ELF-1 (cell line): ENCODE measurements at regions not wholly inside any gene's neighbourhood (a gene's known extent, or its start where the extent isn't known, plus 50 kb on each side); places are given as distances from the start of the nearest gene placed in this dataset.
"Not testable (repeated sequence)": the region's sequence is repeated elsewhere in the genome, so short reads cannot be mapped to it uniquely, and the experiment has no call there.

Experiments
- DNase-seq: peaks from one replicate; pipeline ENCODE4 v3.0.0-alpha.2; 2016; ENCODE audit warnings: low read depth, low spot score

DNA sequence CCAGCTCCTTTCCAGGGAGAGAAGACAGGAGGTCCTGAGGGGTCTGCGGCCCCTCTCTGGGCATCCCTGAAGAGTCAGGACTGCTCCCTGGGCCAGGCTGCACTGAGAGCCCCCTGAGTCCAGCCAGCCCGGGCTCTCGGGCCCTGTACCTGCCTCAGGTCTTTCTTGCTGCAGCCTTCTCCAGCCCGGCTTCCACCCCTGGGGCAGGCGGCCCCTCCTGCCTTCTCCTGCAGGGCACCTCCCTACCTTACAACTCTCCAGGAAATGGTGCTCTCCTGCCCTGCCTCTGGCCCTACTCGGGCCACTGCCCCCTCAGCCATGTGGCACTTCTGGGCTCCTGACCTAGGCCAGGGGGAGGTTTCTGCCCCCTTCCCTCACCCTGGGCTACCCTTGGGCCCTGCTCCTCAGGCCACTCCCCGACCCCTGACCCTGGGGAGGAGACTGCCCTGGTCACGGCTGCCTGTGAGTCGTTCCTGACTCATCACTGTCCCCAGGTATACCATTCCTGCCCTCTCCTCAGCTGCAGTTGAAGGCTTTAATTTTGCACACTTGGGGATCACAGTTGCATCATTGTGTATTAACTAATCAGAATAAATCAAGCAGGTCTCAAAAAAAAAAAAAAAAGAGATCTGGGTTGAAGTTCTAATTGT, 251.1 kb downstream of the NXPE2 start:
- DNase-seq = no peak

DNA sequence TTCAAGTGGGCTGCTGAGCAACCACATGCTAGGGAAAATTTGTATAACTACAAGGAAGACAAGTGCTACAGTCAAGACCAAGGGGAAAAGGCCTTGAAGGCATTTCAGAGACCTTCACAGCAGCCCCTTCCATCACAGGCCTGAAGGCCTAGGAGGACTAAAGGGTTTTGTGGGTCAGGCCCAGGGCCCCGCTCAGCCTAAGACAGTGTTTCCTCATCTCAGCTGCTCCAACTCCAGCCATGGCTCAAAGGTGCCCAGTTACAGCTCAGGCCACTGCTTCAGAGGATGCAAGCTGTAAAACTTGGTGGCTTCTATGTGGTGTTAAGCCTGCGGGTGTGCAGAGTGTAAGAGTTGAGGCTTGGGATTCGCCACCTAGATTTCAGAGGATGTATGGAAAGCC, 260.5 kb downstream of the NXPE2 start:
- DNase-seq = no peak

GRCh38 chr11:114942207-114942606, 263.9 kb downstream of the NXPE2 start:
- no peak for DNase-seq

DNA sequence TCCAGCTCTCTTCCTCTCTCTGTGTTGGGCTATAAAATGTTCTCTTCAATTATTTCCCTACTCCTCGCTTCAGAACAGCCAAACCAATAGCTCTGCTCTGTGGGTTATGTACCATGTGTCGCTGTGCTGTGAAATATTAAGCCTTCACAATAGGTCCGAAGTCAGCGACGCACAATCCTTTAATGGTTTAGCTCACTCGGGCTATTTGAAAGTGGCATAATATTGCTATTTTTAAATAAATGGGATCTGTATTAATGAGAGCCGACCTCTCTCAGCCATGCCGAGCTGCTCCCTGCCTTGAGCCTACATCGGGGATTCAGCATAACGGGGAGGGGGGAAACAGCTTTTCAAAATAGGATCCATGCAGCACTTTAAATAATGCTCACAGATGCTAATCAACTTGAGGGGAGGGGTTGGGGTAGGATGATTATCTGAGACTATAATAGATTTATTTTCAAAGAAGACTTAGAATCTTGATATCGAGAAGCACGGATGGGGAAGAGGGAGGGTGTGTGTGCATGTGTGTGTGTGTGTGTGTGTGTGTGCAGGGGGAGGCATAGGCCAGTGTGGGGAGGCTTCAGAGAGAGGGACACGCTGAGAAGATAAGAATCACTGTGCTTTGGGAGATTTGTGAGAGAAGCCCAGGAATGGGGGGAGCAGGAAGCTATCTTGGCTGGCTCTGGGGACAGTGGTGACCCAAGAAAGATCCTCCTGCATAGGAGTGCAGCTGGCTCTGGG, 271.5 kb downstream of the NXPE2 start:
- no peak for DNase-seq

GRCh38 chr11:114953039-114953438, 274.7 kb downstream of the NXPE2 start:
- no peak for DNase-seq

DNA sequence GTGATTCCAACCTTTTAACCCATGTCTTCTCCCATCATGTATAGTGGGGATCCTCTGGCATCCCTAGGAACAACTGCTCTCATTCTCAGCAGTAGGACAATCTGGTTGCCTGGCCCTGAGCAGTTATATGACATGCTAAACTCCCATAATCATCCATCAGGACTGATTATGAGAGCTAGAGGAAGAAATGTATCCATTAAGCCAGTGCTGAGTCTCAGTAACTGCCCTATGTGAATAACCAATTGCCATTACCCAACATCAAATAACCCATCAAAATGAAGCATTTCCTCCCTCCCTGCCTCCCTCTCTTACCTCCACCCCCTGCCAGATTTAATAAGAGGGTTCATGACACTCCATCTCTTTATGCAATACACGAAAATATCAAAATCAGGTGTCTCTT, 277.6 kb downstream of the NXPE2 start:
- DNase-seq = no peak

GRCh38 chr11:114956566-114956965, 278.2 kb downstream of the NXPE2 start:
- DNase-seq = no peak

GRCh38 chr11:114959953-114960505, 281.7 kb downstream of the NXPE2 start:
- DNase-seq = no peak

DNA sequence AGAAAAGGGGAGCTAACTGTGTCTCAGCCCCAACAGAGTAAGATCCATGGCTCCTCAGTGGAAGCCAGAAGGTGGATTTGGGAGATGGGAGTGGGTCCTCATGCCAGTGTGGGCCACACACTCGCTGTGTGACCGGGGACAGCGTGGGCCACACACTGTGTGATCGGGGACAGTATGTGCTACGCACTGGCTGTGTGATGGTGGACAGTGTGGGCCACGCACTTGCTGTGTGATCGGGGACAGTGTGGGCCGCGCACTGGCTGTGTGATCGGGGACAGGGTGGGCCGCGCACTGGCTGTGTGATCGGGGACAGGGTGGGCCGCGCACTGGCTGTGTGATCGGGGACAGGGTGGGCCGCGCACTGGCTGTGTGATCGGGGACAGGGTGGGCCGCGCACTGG, 282.5 kb downstream of the NXPE2 start:
- not testable (repeated sequence) for DNase-seq

DNA sequence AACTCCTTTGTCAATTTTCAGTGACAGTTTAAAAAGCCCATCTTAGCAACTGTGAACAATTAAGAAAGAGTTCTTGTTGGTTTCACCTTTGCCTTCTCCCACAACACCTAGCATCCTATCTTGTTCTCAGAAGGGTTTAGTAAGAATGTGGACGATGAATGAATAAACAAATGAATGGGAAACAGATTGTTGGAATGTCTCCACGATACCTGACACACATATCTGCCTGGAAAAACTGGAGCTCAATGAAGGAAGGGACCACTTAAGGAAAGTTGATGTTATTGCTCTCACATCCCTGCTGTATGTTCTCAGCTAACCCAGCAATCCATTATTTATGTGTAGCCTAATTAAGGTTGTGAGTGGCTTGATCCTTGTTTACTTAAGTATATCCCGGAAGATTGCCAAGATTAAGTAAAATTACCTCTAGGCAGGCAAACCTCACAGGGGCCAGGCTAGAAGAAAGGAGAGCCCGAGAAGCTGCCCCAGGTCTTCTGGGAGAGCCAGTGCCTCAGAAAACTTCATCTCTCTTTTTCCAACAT, 286.4 kb downstream of the NXPE2 start:
- no peak for DNase-seq

GRCh38 chr11:114970927-114971645, 292.8 kb downstream of the NXPE2 start:
- no peak for DNase-seq

- no peak for DNase-seq
Measured at GRCh38 chr11:114972105-114972504, 293.8 kb downstream of the NXPE2 start.

DNA sequence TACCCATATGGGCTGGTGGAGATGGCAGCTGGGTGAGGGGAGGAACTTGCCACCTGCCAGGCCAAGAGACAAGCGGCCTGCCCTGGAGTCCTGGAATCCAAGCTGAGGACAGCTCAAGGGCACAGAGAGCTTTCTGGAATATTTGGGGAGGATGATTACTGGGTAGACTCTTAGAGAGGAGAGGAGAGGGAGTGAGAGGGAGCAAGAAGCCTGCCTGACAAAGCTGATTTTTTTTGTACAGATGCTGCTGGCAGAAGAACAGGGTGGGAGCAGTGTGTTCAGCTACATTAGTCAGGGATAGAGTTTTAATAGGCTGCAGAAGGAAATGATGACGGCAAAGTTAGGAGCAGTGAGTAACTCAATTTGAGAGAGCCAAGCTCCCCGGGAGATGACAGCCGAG, 299.3 kb downstream of the NXPE2 start:
- no peak for DNase-seq

GRCh38 chr11:114982141-114982540, 303.8 kb downstream of the NXPE2 start:
- DNase-seq = no peak

DNA sequence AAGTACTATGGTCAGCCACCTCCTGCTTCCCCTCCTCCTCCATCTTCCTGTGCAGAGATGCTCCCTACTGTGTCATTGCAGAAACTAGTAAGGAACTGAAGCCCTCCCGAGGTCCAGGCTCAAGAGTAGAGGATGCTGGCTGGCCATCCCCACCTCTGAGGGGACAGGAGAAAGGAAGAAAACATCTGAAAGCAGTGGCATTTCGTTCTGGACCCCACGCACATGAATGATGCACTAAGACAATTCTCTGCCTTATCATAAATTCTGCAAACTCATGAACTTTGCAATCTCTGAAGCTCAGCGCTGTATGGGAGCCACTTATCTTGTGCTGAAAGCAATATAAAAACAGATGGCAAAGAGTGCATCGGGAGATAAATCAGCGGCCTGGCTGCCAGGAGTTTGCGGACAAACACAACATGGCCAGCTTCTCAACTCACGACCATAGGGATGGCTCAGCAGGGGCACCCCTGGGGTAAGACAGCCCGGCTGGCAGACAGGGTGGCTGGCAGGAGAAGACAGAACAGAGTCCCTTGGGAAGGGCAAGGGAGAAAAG, 306.4 kb downstream of the NXPE2 start:
- no peak for DNase-seq

GRCh38 chr11:114986365-114986764, 308.0 kb downstream of the NXPE2 start:
- DNase-seq = no peak

DNA sequence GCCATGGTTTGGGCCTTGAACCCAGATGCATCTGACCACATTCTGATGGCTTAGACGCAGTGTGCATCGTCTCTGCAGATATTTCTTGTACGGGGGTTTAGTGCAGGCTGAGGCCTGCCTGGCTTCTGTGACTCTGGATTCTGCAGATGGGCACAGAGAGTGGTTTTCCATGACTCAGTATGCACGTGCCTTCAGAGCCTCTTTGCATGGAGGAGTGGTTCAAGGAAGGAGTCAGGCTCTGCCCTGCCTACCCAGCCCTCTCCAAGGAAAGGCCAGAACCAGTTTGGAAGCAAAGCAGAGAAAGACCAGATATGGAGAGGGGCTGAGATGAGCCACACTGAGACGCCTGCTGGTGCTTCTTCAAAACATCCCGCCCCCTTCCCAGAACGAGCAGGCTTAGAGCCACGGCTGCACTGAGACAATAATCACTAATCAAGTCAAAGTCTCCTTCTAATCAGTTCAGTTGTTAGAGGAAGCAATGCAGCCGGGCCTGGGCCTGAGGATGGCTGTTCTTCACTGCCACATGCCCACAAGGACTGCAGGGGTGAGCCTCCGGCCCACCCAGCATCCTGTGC, 308.9 kb downstream of the NXPE2 start:
- DNase-seq = peak; percentile 24

GRCh38 chr11:114988644-114989043, 310.3 kb downstream of the NXPE2 start:
- no peak for DNase-seq

GRCh38 chr11:114989536-114989935, 311.2 kb downstream of the NXPE2 start:
- no peak for DNase-seq

- no peak for DNase-seq
Measured at GRCh38 chr11:115005663-115006062, 327.3 kb downstream of the NXPE2 start.

- DNase-seq = no peak
Measured at GRCh38 chr11:115007851-115008250, 329.5 kb downstream of the NXPE2 start.

GRCh38 chr11:115008799-115009198, 330.5 kb downstream of the NXPE2 start:
- no peak for DNase-seq
